AG04450 (cell line): ENCODE measurements at regions not wholly inside any gene's neighbourhood (a gene's known extent, or its start where the extent isn't known, plus 50 kb on each side); places are given as distances from the start of the nearest gene placed in this dataset.

ENCODE experiments used
- CTCF ChIA-PET: fragments of 300-600, 350-600 bp; formaldehyde crosslinking; extraction: SDS; loops from one replicate; lab custom pipeline; 2022; ENCODE audit warnings: antibody characterized with exemption, inconsistent platforms; lab: Charles Lee
- POLR2A ChIA-PET: fragments of 350-600 bp; formaldehyde crosslinking; extraction: SDS; loops from one replicate; lab custom pipeline; 2021; ENCODE audit warnings: antibody characterized with exemption, inconsistent platforms; lab: Yijun Ruan, JAX
- DNase-seq: peaks from one replicate; pipeline ENCODE4 v3.0.0-alpha.2; 2011; ENCODE audit warnings: low read depth, low spot score
- H3K27ac ChIP-seq: one replicate; pipeline ENCODE4 v1.5.1; 2012; ENCODE audit warnings: low read depth, low read length, control low read depth
- H3K27me3 ChIP-seq: one replicate; pipeline ENCODE4 v1.6.0; 2012; ENCODE audit warnings: low read length; ENCODE audit not compliant: control insufficient read depth, insufficient read depth
- H3K4me3 ChIP-seq: 2 replicates; pipeline ENCODE4 v1.5.1; 2011; ENCODE audit warnings: mild to moderate bottlenecking, low read depth, low read length, control low read depth
- H3K9me3 ChIP-seq: 2 replicates; pipeline ENCODE4 v1.5.1; 2012; ENCODE audit warnings: low read length; ENCODE audit not compliant: control insufficient read depth, insufficient read depth
- CTCF ChIP-seq: IDR thresholded peaks from 2 replicates; pipeline ENCODE4 v1.5.1; 2011; ENCODE audit warnings: low read depth, low read length, control low read depth, inconsistent platforms

GRCh38 chr2:191618046-191618780, 59.7 kb upstream of the NABP1 start:
- DNase-seq: no peak

GRCh38 chr2:191618786-191619185, 59.1 kb upstream of the NABP1 start:
- no peak for DNase-seq
- no peak overlapping the region for H3K4me3 ChIP-seq
- TF ChIP-seq CTCF: no peak
- H3K27me3 ChIP-seq: no peaks in the 10 kb centered on the region
- ChIA-PET POLR2A (interaction anchor here (0.9 to 3.7 kb wide), 2 partner anchors 58 to 59 kb away, joined by 3 to 19 read pairs; partner anchors contain the start of gene NABP1), CTCF (no interaction called here)
- H3K9me3 ChIP-seq: no peaks in the 10 kb centered on the region
- H3K27ac ChIP-seq: no peak overlapping the region

More at GRCh38 chr2:191618046-191618780, 59.7 kb upstream of the NABP1 start:
- no peak for TF ChIP-seq CTCF
- CTCF ChIA-PET: interaction anchor here (0.6 to 1.9 kb wide), 2 partner anchors 51 to 1004 kb away, joined by 3 to 5 read pairs; no protein-coding TSS in a partner anchor
- Histone ChIP-seq H3K27me3 (no peaks in the 10 kb centered on the region), H3K27ac (no peak overlapping the region), H3K4me3 (no peak overlapping the region), H3K9me3 (no peaks in the 10 kb centered on the region)
- POLR2A ChIA-PET: interaction anchor here (0.9 to 3.7 kb wide), 2 partner anchors 58 to 59 kb away, joined by 3 to 19 read pairs; partner anchors contain the start of gene NABP1

GRCh38 chr2:191620144-191620543, 57.8 kb upstream of the NABP1 start:
- DNase-seq: peak; percentile 16
- ChIA-PET CTCF (interaction anchor here (0.5 kb wide), 1 partner anchor 521 kb away, joined by 3 read pairs; no protein-coding TSS in a partner anchor), POLR2A (interaction anchor here (1.2 to 3.7 kb wide), 2 partner anchors 56 to 57 kb away, joined by 3 to 19 read pairs; partner anchors contain the start of gene NABP1)
- TF ChIP-seq CTCF: no peak
- H3K9me3 ChIP-seq: no peaks in the 10 kb centered on the region
- H3K27ac ChIP-seq: no peak overlapping the region
- no peak overlapping the region for H3K4me3 ChIP-seq
- no peaks in the 10 kb centered on the region for H3K27me3 ChIP-seq

GRCh38 chr2:191622374-191623320, 55.3 kb upstream of the NABP1 start:
- no peak for DNase-seq
- no peak for TF ChIP-seq CTCF
- Histone ChIP-seq H3K27ac (no peak overlapping the region), H3K4me3 (no peak overlapping the region), H3K27me3 (no peaks in the 10 kb centered on the region), H3K9me3 (no peaks in the 10 kb centered on the region)
- ChIA-PET CTCF (no interaction called here), POLR2A (interaction anchor here (1.8 kb wide), 1 partner anchor 56 kb away, joined by 11 read pairs; the partner anchor contains the start of gene NABP1)
